ENCODE measurements at regions not wholly inside any gene's neighbourhood (a gene's known extent, or its start where the extent isn't known, plus 50 kb on each side); places are given as distances from the start of the nearest gene placed in this dataset.

- TF ChIP-seq POLR2A (IDR thresholded peaks at IDR 0.05) (no peak), EP300 (IDR thresholded peaks at IDR 0.05) (no peak), CTCF (IDR thresholded peaks at IDR 0.05) (no peak)
These were observed 952.9 kb upstream of the EPHA7 start for GRCh38 chr6:94372229-94372628.

Measured in tibial nerve (tissue), 4 donors.